ENCODE measurements at regions not wholly inside any gene's neighbourhood (a gene's known extent, or its start where the extent isn't known, plus 50 kb on each side); places are given as distances from the start of the nearest gene placed in this dataset.
A peak's percentile ranks its signal among the peaks of the same experiment; 100 is the strongest.

DNA sequence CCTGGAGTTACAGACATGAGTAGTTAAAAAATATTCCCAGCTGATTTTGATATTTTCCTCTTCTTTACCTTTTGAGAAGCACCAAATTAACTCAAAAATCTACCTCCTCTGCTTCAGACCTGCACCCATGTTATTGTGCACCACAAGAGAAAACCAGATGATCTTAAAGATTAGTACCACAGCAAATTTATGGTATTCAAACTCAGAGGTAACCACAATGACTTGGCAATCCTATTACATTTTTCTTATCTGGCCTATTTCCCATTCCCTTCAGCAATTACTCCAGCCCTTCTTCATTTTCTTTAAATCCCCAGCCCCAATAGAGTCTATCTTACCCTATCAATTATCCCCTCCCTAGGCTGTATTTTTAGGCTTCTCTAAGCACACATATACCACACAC is 535.1 kb downstream of the FAT4 start:
- Mint-ChIP-seq H3K4me3 (no peak overlapping the region), H3K4me1 (peaks cover 5% of the 10 kb centered on the region), H3K36me3 (ENCODE audit: low read depth) (no peaks in the 10 kb centered on the region), H3K27ac (peak overlapping the region in 1 of 3 experiments; percentile 27), H3K27me3 (ENCODE audit: low read depth) (no peaks in the 10 kb centered on the region), H3K9me3 (no peaks in the 10 kb centered on the region)
- TF ChIP-seq, protein P1, sequence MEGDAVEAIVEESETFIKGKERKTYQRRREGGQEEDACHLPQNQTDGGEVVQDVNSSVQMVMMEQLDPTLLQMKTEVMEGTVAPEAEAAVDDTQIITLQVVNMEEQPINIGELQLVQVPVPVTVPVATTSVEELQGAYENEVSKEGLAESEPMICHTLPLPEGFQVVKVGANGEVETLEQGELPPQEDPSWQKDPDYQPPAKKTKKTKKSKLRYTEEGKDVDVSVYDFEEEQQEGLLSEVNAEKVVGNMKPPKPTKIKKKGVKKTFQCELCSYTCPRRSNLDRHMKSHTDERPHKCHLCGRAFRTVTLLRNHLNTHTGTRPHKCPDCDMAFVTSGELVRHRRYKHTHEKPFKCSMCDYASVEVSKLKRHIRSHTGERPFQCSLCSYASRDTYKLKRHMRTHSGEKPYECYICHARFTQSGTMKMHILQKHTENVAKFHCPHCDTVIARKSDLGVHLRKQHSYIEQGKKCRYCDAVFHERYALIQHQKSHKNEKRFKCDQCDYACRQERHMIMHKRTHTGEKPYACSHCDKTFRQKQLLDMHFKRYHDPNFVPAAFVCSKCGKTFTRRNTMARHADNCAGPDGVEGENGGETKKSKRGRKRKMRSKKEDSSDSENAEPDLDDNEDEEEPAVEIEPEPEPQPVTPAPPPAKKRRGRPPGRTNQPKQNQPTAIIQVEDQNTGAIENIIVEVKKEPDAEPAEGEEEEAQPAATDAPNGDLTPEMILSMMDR (IDR thresholded peaks at IDR 0.05; ENCODE audit: unreplicated experiment in 3 of 3), result no peak

DNA sequence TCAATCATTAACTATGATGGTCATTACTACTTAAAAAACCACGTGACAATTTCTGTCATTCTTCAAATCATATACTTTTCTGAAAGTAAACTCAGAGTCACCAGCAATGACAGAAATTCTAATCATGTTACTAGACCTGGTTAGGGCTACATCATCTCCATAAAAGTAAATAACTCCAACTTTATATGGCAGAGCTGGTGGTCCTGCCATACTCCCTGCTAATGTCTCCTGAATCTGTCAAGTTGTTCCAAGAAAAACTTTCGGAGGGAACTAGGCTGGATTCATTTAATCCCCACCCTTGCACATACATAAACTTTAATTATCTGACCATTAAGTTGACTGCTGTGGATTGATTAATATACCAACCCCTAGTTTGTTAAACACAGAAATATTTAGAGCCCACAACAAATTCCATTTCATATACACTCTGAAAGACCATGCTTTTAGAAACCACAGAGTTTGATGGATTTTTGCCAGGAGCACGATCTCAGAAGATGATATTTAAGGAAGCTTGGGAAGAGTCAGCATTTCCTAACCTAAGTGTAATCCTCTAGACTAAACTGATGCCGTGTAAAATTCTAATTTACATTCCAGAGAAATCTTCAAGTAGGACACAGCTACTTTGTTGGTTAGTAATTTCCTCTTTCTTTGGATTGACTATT is 577.0 kb downstream of the FAT4 start:
- Mint-ChIP-seq H3K27ac (peak overlapping the region in 2 of 3 experiments; percentile 15 to 41), H3K27me3 (ENCODE audit: low read depth) (no peaks in the 10 kb centered on the region), H3K4me3 (no peak overlapping the region), H3K9me3 (peaks cover 5% of the 10 kb centered on the region), H3K36me3 (ENCODE audit: low read depth) (no peaks in the 10 kb centered on the region), H3K4me1 (peaks cover 4% of the 10 kb centered on the region)
- TF ChIP-seq, protein P1 (IDR thresholded peaks at IDR 0.05; ENCODE audit: unreplicated experiment in 3 of 3), result no peak

DNA sequence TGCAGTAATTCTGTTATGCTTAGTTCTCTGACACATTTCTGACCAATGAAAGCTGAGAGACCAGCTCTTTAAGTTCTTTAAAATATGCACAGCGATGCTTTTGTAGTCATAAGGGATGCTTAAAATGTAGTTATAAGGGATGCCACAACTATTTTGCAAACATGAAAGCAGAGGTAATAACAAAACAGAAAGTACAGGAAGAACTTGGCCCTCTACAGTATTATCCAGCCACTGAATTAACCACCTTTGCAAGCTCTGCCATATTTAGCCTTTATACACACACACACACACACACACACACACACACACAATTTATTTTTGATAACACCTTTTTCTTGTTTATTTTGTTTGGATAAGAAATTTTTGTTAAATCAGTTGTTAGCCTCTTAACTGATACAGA is 590.0 kb downstream of the FAT4 start:
- H3K27ac Mint-ChIP-seq, result no peak overlapping the region
- H3K27me3 Mint-ChIP-seq (ENCODE audit: low read depth), result no peaks in the 10 kb centered on the region
- no peak overlapping the region for H3K4me3 Mint-ChIP-seq
- H3K4me1 Mint-ChIP-seq, result no peaks in the 10 kb centered on the region
- H3K9me3 Mint-ChIP-seq, result no peaks in the 10 kb centered on the region
- H3K36me3 Mint-ChIP-seq (ENCODE audit: low read depth), result no peaks in the 10 kb centered on the region
- TF ChIP-seq, protein P1 (IDR thresholded peaks at IDR 0.05; ENCODE audit: unreplicated experiment in 3 of 3), result no peak

DNA sequence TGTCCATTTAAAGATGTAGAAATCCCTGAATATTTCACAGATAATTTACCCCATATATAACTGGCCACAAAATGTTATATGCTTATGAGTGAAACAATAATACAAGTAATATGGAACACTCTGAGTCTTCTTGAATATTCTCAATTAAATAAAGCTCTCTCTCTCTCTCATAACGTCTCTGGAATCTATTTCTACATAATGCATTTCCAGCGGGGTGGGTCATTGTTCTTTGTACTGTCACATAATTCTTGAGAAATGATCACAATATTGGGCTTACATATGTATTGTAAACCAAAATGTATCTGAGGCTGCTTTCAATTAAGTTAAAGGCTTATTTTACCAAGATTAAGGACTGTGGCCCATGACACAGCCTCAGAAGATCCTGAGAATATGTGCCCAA is 596.3 kb downstream of the FAT4 start:
- H3K4me3 Mint-ChIP-seq, result no peak overlapping the region
- H3K27ac Mint-ChIP-seq, result no peak overlapping the region
- no peaks in the 10 kb centered on the region for H3K36me3 Mint-ChIP-seq (ENCODE audit: low read depth)
- H3K9me3 Mint-ChIP-seq, result no peaks in the 10 kb centered on the region
- TF ChIP-seq, protein P1 (IDR thresholded peaks at IDR 0.05; ENCODE audit: unreplicated experiment in 3 of 3), result no peak
- no peaks in the 10 kb centered on the region for H3K27me3 Mint-ChIP-seq (ENCODE audit: low read depth)
- no peaks in the 10 kb centered on the region for H3K4me1 Mint-ChIP-seq

DNA sequence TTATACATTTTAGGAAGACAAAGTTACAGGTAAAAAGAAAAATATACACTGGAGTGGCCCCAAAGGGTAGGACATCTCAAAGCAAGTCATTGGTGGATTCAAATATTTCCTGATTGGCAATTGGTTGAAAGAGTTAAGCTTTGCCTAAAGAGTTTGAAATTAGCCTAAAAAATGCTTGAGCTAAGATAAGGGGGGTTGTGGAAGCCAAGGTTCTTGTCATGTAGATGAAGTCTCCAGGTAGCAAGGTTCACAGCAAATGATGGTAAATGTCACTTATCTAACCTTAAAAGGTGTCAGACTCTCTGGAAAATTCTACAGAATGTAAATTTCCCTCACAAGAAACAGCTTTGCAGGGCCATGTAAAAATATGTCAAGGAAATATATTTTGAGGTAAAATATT is 596.7 kb downstream of the FAT4 start:
- Mint-ChIP-seq H3K4me1 (no peaks in the 10 kb centered on the region), H3K27me3 (ENCODE audit: low read depth) (no peaks in the 10 kb centered on the region), H3K4me3 (no peak overlapping the region), H3K27ac (no peak overlapping the region), H3K9me3 (no peaks in the 10 kb centered on the region), H3K36me3 (ENCODE audit: low read depth) (no peaks in the 10 kb centered on the region)
- TF ChIP-seq, protein P1 (IDR thresholded peaks at IDR 0.05; ENCODE audit: unreplicated experiment in 3 of 3), result no peak

DNA sequence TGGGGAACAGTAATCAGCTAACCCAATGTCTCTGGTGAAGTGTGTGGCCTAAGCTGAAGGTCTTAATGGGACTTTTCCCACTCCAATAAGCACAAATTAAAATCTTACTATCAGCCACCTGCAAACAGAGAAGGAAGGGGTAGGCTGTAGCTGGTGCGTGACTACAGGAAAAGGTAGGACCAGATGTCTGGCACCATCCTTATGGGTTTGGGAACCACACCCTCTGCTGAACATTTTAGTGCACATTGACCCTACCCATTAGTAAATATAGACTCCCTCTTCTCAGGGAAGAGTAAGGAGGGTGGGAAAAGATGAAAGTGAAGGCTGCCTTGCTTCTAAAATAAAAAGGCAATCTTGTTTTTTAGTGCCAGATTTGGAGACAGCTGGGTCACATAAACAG is 602.8 kb downstream of the FAT4 start:
- Mint-ChIP-seq H3K4me3 (no peak overlapping the region), H3K27me3 (ENCODE audit: low read depth) (no peaks in the 10 kb centered on the region), H3K9me3 (no peaks in the 10 kb centered on the region), H3K4me1 (no peaks in the 10 kb centered on the region), H3K36me3 (ENCODE audit: low read depth) (no peaks in the 10 kb centered on the region), H3K27ac (no peak overlapping the region)
- TF ChIP-seq, protein P1 (IDR thresholded peaks at IDR 0.05; ENCODE audit: unreplicated experiment in 3 of 3), result no peak

All from nephron (organoid).